ENCODE measurements at regions not wholly inside any gene's neighbourhood (a gene's known extent, or its start where the extent isn't known, plus 50 kb on each side); places are given as distances from the start of the nearest gene placed in this dataset.

DNA sequence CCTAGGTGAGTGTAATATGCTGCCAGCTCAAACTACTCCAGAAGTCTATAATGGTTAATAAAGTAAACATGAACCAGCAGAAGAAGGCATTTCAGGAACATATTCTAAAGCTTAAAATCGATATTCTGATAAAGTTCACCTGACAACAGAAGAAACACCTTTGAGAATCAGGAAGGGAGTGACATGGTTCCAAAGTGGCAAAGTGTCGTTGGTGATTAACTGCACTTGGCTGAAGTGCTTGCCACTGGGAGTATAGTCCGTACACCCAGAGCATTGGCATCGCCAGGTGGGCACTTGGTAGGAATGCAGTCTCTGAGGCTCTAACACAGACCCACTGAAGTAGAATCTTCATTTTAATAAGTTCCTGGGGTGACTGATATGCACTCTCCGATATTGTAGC is 76.0 kb upstream of the H2AZ1 start:
- FAIRE-seq, result no peak
- no TSS peak for BruUV-seq (replicated peaks)

More for the DNA sequence above, 76.0 kb upstream of the H2AZ1 start:
- in situ Hi-C loops (cut with MboI) (no loop called here), intact Hi-C loops (cut with micrococcal nuclease) (no loop called here)
- Histone ChIP-seq H3K4me2 (ENCODE audit: insufficient read depth, low read length) (no peak overlapping the region), H2AFZ (ENCODE audit: low read depth, low read length) (no peak overlapping the region), H3K4me3 (no peak overlapping the region), H3K9me1 (ENCODE audit: control insufficient read depth, insufficient read depth, low read length) (no peaks in the 10 kb centered on the region), H3K9ac (ENCODE audit: insufficient read depth in 1 of 2, low read depth in 2 of 2, low read length in 2 of 2) (no peak overlapping the region), H3K79me2 (ENCODE audit: control insufficient read depth, insufficient read depth, low read length) (no peaks in the 10 kb centered on the region), H4K20me1 (replicated peaks; ENCODE audit: control insufficient read depth, insufficient read depth, low read length) (no peaks in the 10 kb centered on the region), H3K27me3 (ENCODE audit: control insufficient read depth in 2 of 2, insufficient read depth in 2 of 2, low read length in 2 of 2) (no peaks in the 10 kb centered on the region), H3K4me1 (replicated peaks in 1 of 2; ENCODE audit: control insufficient read depth in 2 of 2, insufficient read depth in 2 of 2, low read length in 2 of 2) (no peaks in the 10 kb centered on the region), H3K27ac (ENCODE audit: extremely low read depth, low read depth, low read length) (no peak overlapping the region), H3K9me3 (replicated peaks; ENCODE audit: control insufficient read depth, insufficient read depth, low read depth, low read length) (no peaks in the 10 kb centered on the region), H3K36me3 (ENCODE audit: control insufficient read depth, insufficient read depth, low read length) (no peaks in the 10 kb centered on the region)
- DNase-seq (ENCODE audit: extremely low read depth in 1 of 4, low spot score in 3 of 4) (no peak), ATAC-seq (no peak)
- ChIA-PET CTCF (ENCODE audit: low intra/inter-chr PET ratio) (no interaction called here), POLR2A (no interaction called here)
- TF ChIP-seq ZEB2 (IDR thresholded peaks at IDR 0.05), result no peak
- TF ChIP-seq, protein P1, sequence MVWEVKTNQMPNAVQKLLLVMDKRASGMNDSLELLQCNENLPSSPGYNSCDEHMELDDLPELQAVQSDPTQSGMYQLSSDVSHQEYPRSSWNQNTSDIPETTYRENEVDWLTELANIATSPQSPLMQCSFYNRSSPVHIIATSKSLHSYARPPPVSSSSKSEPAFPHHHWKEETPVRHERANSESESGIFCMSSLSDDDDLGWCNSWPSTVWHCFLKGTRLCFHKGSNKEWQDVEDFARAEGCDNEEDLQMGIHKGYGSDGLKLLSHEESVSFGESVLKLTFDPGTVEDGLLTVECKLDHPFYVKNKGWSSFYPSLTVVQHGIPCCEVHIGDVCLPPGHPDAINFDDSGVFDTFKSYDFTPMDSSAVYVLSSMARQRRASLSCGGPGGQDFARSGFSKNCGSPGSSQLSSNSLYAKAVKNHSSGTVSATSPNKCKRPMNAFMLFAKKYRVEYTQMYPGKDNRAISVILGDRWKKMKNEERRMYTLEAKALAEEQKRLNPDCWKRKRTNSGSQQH (CRISPR knock-in tag; IDR thresholded peaks at IDR 0.05), result no peak
- no peak for TF ChIP-seq ATF7 (IDR thresholded peaks at IDR 0.05)
- no peak for TF ChIP-seq ZNF23 (CRISPR knock-in tag; IDR thresholded peaks at IDR 0.05)
- TF ChIP-seq HMG20A (CRISPR knock-in tag; conservative IDR thresholded peaks at IDR 0.05), result no peak
- no peak for TF ChIP-seq BACH1 (tag; IDR thresholded peaks at IDR 0.05)
- TF ChIP-seq, protein P2, sequence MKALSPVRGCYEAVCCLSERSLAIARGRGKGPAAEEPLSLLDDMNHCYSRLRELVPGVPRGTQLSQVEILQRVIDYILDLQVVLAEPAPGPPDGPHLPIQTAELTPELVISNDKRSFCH (CRISPR knock-in tag; IDR thresholded peaks at IDR 0.05), result no peak
- TF ChIP-seq, protein P2 (tag; IDR thresholded peaks at IDR 0.05), result no peak
- TF ChIP-seq SRSF9 (IDR thresholded peaks at IDR 0.05; ENCODE audit: borderline replicate concordance, low read depth, low read length), result no peak
- TF ChIP-seq ZNF175 (CRISPR knock-in tag; IDR thresholded peaks at IDR 0.05; ENCODE audit: low read depth), result no peak
- TF ChIP-seq, protein P3, sequence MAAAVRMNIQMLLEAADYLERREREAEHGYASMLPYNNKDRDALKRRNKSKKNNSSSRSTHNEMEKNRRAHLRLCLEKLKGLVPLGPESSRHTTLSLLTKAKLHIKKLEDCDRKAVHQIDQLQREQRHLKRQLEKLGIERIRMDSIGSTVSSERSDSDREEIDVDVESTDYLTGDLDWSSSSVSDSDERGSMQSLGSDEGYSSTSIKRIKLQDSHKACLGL (CRISPR knock-in tag; IDR thresholded peaks at IDR 0.05; ENCODE audit: borderline replicate concordance, poor library complexity, severe bottlenecking), result no peak
- no peak for TF ChIP-seq TAF1 (IDR thresholded peaks at IDR 0.05; ENCODE audit: control insufficient read depth, extremely low read depth, insufficient read depth, low read length, severe bottlenecking)
- TF ChIP-seq YY1 (IDR thresholded peaks at IDR 0.05; ENCODE audit: borderline replicate concordance in 1 of 3, control insufficient read depth in 1 of 3, extremely low read depth in 1 of 3, insufficient read depth in 3 of 3, insufficient read length in 1 of 3, insufficient replicate concordance in 2 of 3, low read depth in 1 of 3, low read length in 2 of 3), result no peak
- no peak for TF ChIP-seq NFE2L1 (tag; IDR thresholded peaks at IDR 0.05; ENCODE audit: borderline replicate concordance, low read depth)
- no peak for TF ChIP-seq PML (IDR thresholded peaks at IDR 0.05; ENCODE audit: low read length)
- TF ChIP-seq NUFIP1 (IDR thresholded peaks at IDR 0.05; ENCODE audit: partially characterized antibody), result no peak
- no peak for TF ChIP-seq KDM1A (IDR thresholded peaks at IDR 0.05)
- TF ChIP-seq SIRT6 (IDR thresholded peaks at IDR 0.05; ENCODE audit: low read depth, low read length), result no peak
- TF ChIP-seq, protein P4, sequence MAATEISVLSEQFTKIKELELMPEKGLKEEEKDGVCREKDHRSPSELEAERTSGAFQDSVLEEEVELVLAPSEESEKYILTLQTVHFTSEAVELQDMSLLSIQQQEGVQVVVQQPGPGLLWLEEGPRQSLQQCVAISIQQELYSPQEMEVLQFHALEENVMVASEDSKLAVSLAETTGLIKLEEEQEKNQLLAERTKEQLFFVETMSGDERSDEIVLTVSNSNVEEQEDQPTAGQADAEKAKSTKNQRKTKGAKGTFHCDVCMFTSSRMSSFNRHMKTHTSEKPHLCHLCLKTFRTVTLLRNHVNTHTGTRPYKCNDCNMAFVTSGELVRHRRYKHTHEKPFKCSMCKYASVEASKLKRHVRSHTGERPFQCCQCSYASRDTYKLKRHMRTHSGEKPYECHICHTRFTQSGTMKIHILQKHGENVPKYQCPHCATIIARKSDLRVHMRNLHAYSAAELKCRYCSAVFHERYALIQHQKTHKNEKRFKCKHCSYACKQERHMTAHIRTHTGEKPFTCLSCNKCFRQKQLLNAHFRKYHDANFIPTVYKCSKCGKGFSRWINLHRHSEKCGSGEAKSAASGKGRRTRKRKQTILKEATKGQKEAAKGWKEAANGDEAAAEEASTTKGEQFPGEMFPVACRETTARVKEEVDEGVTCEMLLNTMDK (IDR thresholded peaks at IDR 0.05; ENCODE audit: borderline replicate concordance, insufficient read depth, low read depth, low read length, poor library complexity, severe bottlenecking), result no peak
- TF ChIP-seq STAT5B (CRISPR knock-in tag; IDR thresholded peaks at IDR 0.05), result no peak
- WGBS (ENCODE audit: insufficient coverage, low coverage, missing lambda C conversion rate), result 2% methylated on average over 5 of the region's 5 CpGs

Data from K562 (cell line).